ENCODE measurements at regions not wholly inside any gene's neighbourhood (a gene's known extent, or its start where the extent isn't known, plus 50 kb on each side); places are given as distances from the start of the nearest gene placed in this dataset.

DNA sequence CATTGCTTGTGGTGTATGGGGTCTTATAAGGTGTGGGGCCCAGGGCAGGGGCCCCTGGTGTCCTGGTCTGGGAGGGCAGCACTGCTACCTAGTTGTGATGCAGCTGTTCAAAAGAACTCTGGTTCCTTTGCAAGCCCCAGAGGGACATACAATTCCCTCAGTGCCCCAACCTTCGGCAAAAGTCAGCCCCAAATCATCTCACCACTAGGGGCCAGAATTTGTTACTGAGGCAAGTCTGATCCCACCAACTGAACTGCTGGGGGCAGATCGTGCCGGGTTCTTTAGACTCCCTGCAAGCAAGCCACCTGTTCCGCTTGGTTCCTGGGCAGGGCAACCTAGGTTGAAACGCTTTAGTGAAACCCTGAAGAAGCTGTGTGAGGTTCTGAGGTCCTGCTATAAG is 180.1 kb upstream of the S100G start:
- TF ChIP-seq, protein P1, sequence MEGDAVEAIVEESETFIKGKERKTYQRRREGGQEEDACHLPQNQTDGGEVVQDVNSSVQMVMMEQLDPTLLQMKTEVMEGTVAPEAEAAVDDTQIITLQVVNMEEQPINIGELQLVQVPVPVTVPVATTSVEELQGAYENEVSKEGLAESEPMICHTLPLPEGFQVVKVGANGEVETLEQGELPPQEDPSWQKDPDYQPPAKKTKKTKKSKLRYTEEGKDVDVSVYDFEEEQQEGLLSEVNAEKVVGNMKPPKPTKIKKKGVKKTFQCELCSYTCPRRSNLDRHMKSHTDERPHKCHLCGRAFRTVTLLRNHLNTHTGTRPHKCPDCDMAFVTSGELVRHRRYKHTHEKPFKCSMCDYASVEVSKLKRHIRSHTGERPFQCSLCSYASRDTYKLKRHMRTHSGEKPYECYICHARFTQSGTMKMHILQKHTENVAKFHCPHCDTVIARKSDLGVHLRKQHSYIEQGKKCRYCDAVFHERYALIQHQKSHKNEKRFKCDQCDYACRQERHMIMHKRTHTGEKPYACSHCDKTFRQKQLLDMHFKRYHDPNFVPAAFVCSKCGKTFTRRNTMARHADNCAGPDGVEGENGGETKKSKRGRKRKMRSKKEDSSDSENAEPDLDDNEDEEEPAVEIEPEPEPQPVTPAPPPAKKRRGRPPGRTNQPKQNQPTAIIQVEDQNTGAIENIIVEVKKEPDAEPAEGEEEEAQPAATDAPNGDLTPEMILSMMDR (conservative IDR thresholded peaks at IDR 0.05; ENCODE audit: low read depth, low read length) = peak; percentile 32; the same call in 1 of the 2 replicates
- no peak for TF ChIP-seq EZH2 (IDR thresholded peaks at IDR 0.05; ENCODE audit: borderline replicate concordance, low read depth, low read length, poor library complexity, severe bottlenecking)

All from A673 (cell line).